K562 (cell line): ENCODE measurements at regions not wholly inside any gene's neighbourhood (a gene's known extent, or its start where the extent isn't known, plus 50 kb on each side); places are given as distances from the start of the nearest gene placed in this dataset.

Experiments
- ATAC-seq: fragments of 200-7000 bp; cut with Tn5 transposase; 3 replicates; pipeline ENCODE4 v1.9.1; 2020; ENCODE audit warnings: moderate library complexity
- BruUV-seq: library from RNA; stranded (reverse); fragments of 400-500 nt; replicated peaks from 2 replicates; lab custom pipeline; 2021; lab: Mats Ljungman, UMichigan
- CTCF ChIA-PET: fragments of 300-600 bp; formaldehyde crosslinking; extraction: SDS; loops from one replicate; lab custom pipeline; 2021; ENCODE audit warnings: low intra/inter-chr PET ratio; lab: Yijun Ruan, JAX
- POLR2A ChIA-PET: fragments of 300-600, 350-650 bp; sonication (Branson Sonifier 250); formaldehyde crosslinking; extraction: SDS; loops from one replicate; lab custom pipeline; 2021; ENCODE audit warnings: antibody characterized with exemption, inconsistent platforms; lab: Yijun Ruan, JAX
- DNase-seq, 4 experiments: peaks; one replicate each; pipeline versions ENCODE4 v3.0.0 to v3.0.0-alpha.2; 2011 to 2018; ENCODE audit warnings: low spot score in 3 of 4, mixed read lengths in 3 of 4; ENCODE audit errors: extremely low read depth in 1 of 4
- FAIRE-seq: peaks from 2 replicates; lab custom pipeline; 2011; peaks lifted over from hg19 to GRCh38; lab: Jason Lieb, UNC
- H2AFZ ChIP-seq: 2 replicates; pipeline ENCODE4 v1.6.0; 2011; ENCODE audit warnings: low read depth, low read length, control low read depth, inconsistent platforms
- H3K27ac ChIP-seq: fragments of 200-600 bp; 3 replicates; pipeline ENCODE4 v1.8.0; 2011; ENCODE audit warnings: low read depth, mild to moderate bottlenecking, control low read depth, inconsistent platforms, low read length, moderate library complexity, mixed read lengths; ENCODE audit errors: extremely low read depth
- H3K27me3 ChIP-seq, 2 experiments: fragments of 300-600 bp in 1 of 2; 2 replicates in 1 of 2; 3 replicates in 1 of 2; pipeline versions ENCODE4 v1.6.0 to v1.8.0; 2011; ENCODE audit warnings: inconsistent platforms in 2 of 2, low read length in 2 of 2, mild to moderate bottlenecking in 1 of 2, mixed read lengths in 1 of 2, moderate library complexity in 1 of 2; ENCODE audit not compliant: control insufficient read depth in 2 of 2, insufficient read depth in 2 of 2
- H3K36me3 ChIP-seq: fragments of 300-600 bp; 3 replicates; pipeline ENCODE4 v1.8.0; 2011; ENCODE audit warnings: mild to moderate bottlenecking, low read length, inconsistent platforms; ENCODE audit not compliant: control insufficient read depth, insufficient read depth
- H3K4me1 ChIP-seq, 2 experiments: fragments of 200-600 bp in 1 of 2; replicated peaks in 1 of 2; 2 replicates in 1 of 2; 3 replicates in 1 of 2; pipeline versions ENCODE4 v1.5.1 to v1.8.0; 2011; ENCODE audit warnings: inconsistent platforms in 2 of 2, low read length in 2 of 2, mild to moderate bottlenecking in 1 of 2, mixed read lengths in 1 of 2, moderate library complexity in 1 of 2; ENCODE audit not compliant: control insufficient read depth in 2 of 2, insufficient read depth in 2 of 2
- H3K4me2 ChIP-seq: 2 replicates; pipeline ENCODE4 v1.6.1; 2011; ENCODE audit warnings: low read length, control low read depth, inconsistent platforms, mixed read lengths; ENCODE audit not compliant: insufficient read depth
- H3K4me3 ChIP-seq: fragments of 200-600 bp; sonication (generic), shearing (Covaris generic); 2 replicates; pipeline ENCODE4 v1.5.1; 2016; ENCODE audit warnings: control low read depth, inconsistent platforms
- H3K79me2 ChIP-seq: fragments of 200-600 bp; 3 replicates; pipeline ENCODE4 v1.8.0; 2011; ENCODE audit warnings: low read length, inconsistent platforms; ENCODE audit not compliant: control insufficient read depth, insufficient read depth
- H3K9ac ChIP-seq, 2 experiments: 2 replicates each; pipeline versions ENCODE4 v1.6.0 to v1.6.1; 2011; ENCODE audit warnings: low read depth in 2 of 2, low read length in 2 of 2, control low read depth in 1 of 2, inconsistent platforms in 1 of 2, mild to moderate bottlenecking in 1 of 2, mixed read lengths in 1 of 2; ENCODE audit not compliant: insufficient read depth in 1 of 2
- H3K9me1 ChIP-seq: one replicate; pipeline ENCODE4 v1.6.0; 2011; ENCODE audit warnings: inconsistent platforms, mild to moderate bottlenecking, low read length, moderate library complexity; ENCODE audit not compliant: control insufficient read depth, insufficient read depth
- H3K9me3 ChIP-seq: replicated peaks from 2 replicates; pipeline ENCODE4 v1.5.1; 2011; ENCODE audit warnings: low read depth, low read length, inconsistent platforms; ENCODE audit not compliant: control insufficient read depth, insufficient read depth
- H4K20me1 ChIP-seq: replicated peaks from 2 replicates; pipeline ENCODE4 v1.6.1; 2011; ENCODE audit warnings: low read length, inconsistent platforms, mixed read lengths; ENCODE audit not compliant: control insufficient read depth, insufficient read depth
- ATF6 ChIP-seq: sonication (generic); formaldehyde crosslinking; IDR thresholded peaks from 2 replicates; pipeline ENCODE4 v1.4.0; 2020; ENCODE audit warnings: mild to moderate bottlenecking, missing genetic modification reagents
- CBX8 ChIP-seq: fragments of 200-600 bp; sonication (generic); IDR thresholded peaks from 2 replicates; pipeline ENCODE4 v1.6.1; 2012; ENCODE audit warnings: borderline replicate concordance, mixed run types, low read depth, mild to moderate bottlenecking, moderate library complexity, mixed read lengths, low read length, control low read depth, inconsistent platforms; ENCODE audit not compliant: poor library complexity, severe bottlenecking; ENCODE audit errors: extremely low read depth
- CHD4 ChIP-seq: fragments of 200-600 bp; sonication (generic); IDR thresholded peaks from 3 replicates; pipeline ENCODE4 v1.6.1; 2012; ENCODE audit warnings: low read depth, mild to moderate bottlenecking, mixed read lengths, low read length, inconsistent platforms; ENCODE audit not compliant: insufficient read depth, insufficient replicate concordance, poor library complexity, severe bottlenecking
- DEAF1 ChIP-seq: fragments of 450-650 bp; formaldehyde crosslinking; IDR thresholded peaks from 2 replicates; pipeline ENCODE4 v1.4.0; 2020; ENCODE audit warnings: mild to moderate bottlenecking, moderate library complexity
- E2F5 ChIP-seq: sonication (generic); formaldehyde crosslinking; IDR thresholded peaks from 2 replicates; pipeline ENCODE4 v1.8.0; 2022; ENCODE audit warnings: mild to moderate bottlenecking, missing genetic modification reagents
- ELK3 ChIP-seq: fragments of 450-650 bp; formaldehyde crosslinking; IDR thresholded peaks from 2 replicates; pipeline ENCODE4 v1.4.0; 2020; ENCODE audit warnings: mild to moderate bottlenecking
- FOXA1 ChIP-seq: fragments of 450-650 bp; IDR thresholded peaks from 2 replicates; pipeline ENCODE4 v1.6.1; 2016; ENCODE audit warnings: mild to moderate bottlenecking, borderline replicate concordance
- IFI16 ChIP-seq: fragments of 250-450 bp; sonication (Bioruptor Pico); IDR thresholded peaks from 2 replicates; pipeline ENCODE4 v2.1.2; 2022; ENCODE audit warnings: mild to moderate bottlenecking, inconsistent platforms
- POLR3A ChIP-seq: IDR thresholded peaks from 2 replicates; pipeline ENCODE4 v1.6.1; 2011; ENCODE audit warnings: borderline replicate concordance, mild to moderate bottlenecking, moderate library complexity; ENCODE audit not compliant: insufficient read length, insufficient read depth; ENCODE audit errors: extremely low read depth
- SIN3A ChIP-seq, 2 experiments: fragments of 150-350 bp in 1 of 2; IDR thresholded peaks; 2 replicates each; pipeline ENCODE4 v1.6.1; 2011 to 2016; ENCODE audit warnings: borderline replicate concordance in 2 of 2, low read depth in 2 of 2, low read length in 2 of 2, mild to moderate bottlenecking in 2 of 2, moderate library complexity in 2 of 2; ENCODE audit not compliant: control insufficient read depth in 1 of 2
- SRF ChIP-seq, 2 experiments: fragments of 250-450, 450-650 bp in 1 of 2; sonication (Bioruptor Pico) in 1 of 2; sonication (generic) in 1 of 2; formaldehyde crosslinking; IDR thresholded peaks; 2 replicates each; pipeline versions ENCODE4 v1.5.0 to v1.5.1; 2020 to 2022; ENCODE audit warnings: mild to moderate bottlenecking in 1 of 2, missing genetic modification reagents in 1 of 2
- ZEB2 ChIP-seq: fragments of 450-650 bp; IDR thresholded peaks from 2 replicates; pipeline ENCODE4 v1.6.1; 2016
- ZFX ChIP-seq: sonication (generic); formaldehyde crosslinking; IDR thresholded peaks from 2 replicates; pipeline ENCODE4 v1.8.0; 2022; ENCODE audit warnings: mild to moderate bottlenecking, missing genetic modification reagents, moderate library complexity
- ZNF212 ChIP-seq: fragments of 450-650 bp; formaldehyde crosslinking; IDR thresholded peaks from 2 replicates; pipeline ENCODE4 v1.4.0; 2020; ENCODE audit warnings: mild to moderate bottlenecking
- ZNF253 ChIP-seq: fragments of 250-450 bp; sonication (Bioruptor Pico); conservative IDR thresholded peaks from 2 replicates; pipeline ENCODE4 v1.6.1; 2021; ENCODE audit warnings: mild to moderate bottlenecking
- ZNF778 ChIP-seq: fragments of 450-650 bp; formaldehyde crosslinking; IDR thresholded peaks from 2 replicates; pipeline ENCODE4 v1.4.0; 2020; ENCODE audit warnings: mild to moderate bottlenecking, moderate library complexity
- ZNF780A ChIP-seq: fragments of 250-450 bp; sonication (Bioruptor Pico); IDR thresholded peaks from 2 replicates; pipeline ENCODE4 v1.5.0; 2021; ENCODE audit warnings: mild to moderate bottlenecking
- WGBS: fragments of 100-300 bp; shearing (Covaris generic); methylation state at CpG from one replicate; pipeline ENCODE4 v1.1.6; 2016; ENCODE audit warnings: low coverage, mixed read lengths; ENCODE audit not compliant: insufficient coverage; ENCODE audit errors: missing lambda C conversion rate; 5-methylcytosine and 5-hydroxymethylcytosine counted together
- in situ Hi-C: fragments of 300-500 bp; cut with MboI; formaldehyde crosslinking; loops from 4 replicates; pipeline ENCODE4 v1.15.0; 2018; ENCODE audit warnings: inconsistent platforms, mixed read lengths
- intact Hi-C: fragments of 100-400 bp; cut with micrococcal nuclease; formaldehyde crosslinking; loops from 2 replicates; pipeline ENCODE4 v1.14.2; 2022

GRCh38 chr10:105700218-105700617, 1059.1 kb downstream of the SORCS3 start (continued):
- TF ChIP-seq ATF6 (CRISPR knock-in tag) = no peak
- no peak for TF ChIP-seq POLR3A
- no peak for TF ChIP-seq SIN3A (IDR thresholded peaks at IDR 0.05; ENCODE audit: borderline replicate concordance in 2 of 2, control insufficient read depth in 1 of 2, low read depth in 2 of 2, low read length in 2 of 2)
- TF ChIP-seq ZNF780A = no peak
- TF ChIP-seq SRF (CRISPR knock-in tag; IDR thresholded peaks at IDR 0.05) = no peak
- TF ChIP-seq ZEB2 = no peak
- no peak for TF ChIP-seq E2F5 (CRISPR knock-in tag)
- TF ChIP-seq IFI16 = no peak

- no peak for ATAC-seq
- no peaks in the 10 kb centered on the region for H3K9me1 ChIP-seq
- H3K79me2 ChIP-seq = no peaks in the 10 kb centered on the region
- no peak overlapping the region for H3K27ac ChIP-seq
- in situ Hi-C loops = no loop called here
- intact Hi-C loops = no loop called here
- no peaks in the 10 kb centered on the region for H4K20me1 ChIP-seq
- H3K4me3 ChIP-seq = no peak overlapping the region
- no peaks in the 10 kb centered on the region for H3K9me3 ChIP-seq
- H3K36me3 ChIP-seq = no peaks in the 10 kb centered on the region
- H3K4me2 ChIP-seq = no peak overlapping the region
- BruUV-seq = no TSS peak
- ChIA-PET CTCF (no interaction called here), POLR2A (no interaction called here)
- H3K27me3 ChIP-seq = no peaks in the 10 kb centered on the region
- FAIRE-seq = no peak
- H2AFZ ChIP-seq = no peak overlapping the region
- no peak overlapping the region for H3K9ac ChIP-seq
- WGBS = 0% methylated on average over 5 of the region's 5 CpGs
- H3K4me1 ChIP-seq = no peaks in the 10 kb centered on the region
- DNase-seq = no peak
- TF ChIP-seq FOXA1 = no peak
- TF ChIP-seq ZFX (CRISPR knock-in tag) = no peak
- TF ChIP-seq ZNF778 (CRISPR knock-in tag) = no peak
- no peak for TF ChIP-seq ZNF212 (CRISPR knock-in tag)
- TF ChIP-seq ZNF253 (CRISPR knock-in tag) = no peak
- TF ChIP-seq CBX8 = no peak
- TF ChIP-seq ELK3 (CRISPR knock-in tag) = no peak
- TF ChIP-seq DEAF1 = no peak
- TF ChIP-seq CHD4 = no peak
Measured at GRCh38 chr10:105699504-105699903, 1058.4 kb downstream of the SORCS3 start.
